Endothelial cell of hepatic sinusoid (primary cell): ENCODE measurements at regions not wholly inside any gene's neighbourhood (a gene's known extent, or its start where the extent isn't known, plus 50 kb on each side); places are given as distances from the start of the nearest gene placed in this dataset.

Experiments
- in situ Hi-C: cut with HindIII; loops from 2 replicates; pipeline ENCODE4 v1.10.0; 2017; ENCODE audit warnings: low sequenced_read_pairs

DNA sequence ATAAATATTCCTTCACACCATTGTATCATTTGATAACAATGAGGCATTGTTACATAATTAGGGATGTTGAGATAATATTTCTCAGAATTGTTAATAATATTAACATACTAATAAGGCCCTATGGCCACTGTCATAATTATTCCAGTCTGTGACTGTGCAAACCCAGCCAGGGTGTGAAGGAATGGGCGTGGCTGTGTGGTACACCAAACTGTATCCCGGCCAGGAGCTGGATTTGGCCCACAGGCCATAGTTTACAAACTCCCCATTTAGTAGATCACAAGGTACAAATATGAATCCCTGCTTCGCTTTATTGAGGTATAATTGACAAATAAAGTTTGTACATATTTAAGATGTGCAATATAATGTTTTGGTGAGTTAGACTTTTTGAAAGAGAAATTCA is 894.7 kb downstream of the C6orf118 start:
- in situ Hi-C loops, result no loop called here

DNA sequence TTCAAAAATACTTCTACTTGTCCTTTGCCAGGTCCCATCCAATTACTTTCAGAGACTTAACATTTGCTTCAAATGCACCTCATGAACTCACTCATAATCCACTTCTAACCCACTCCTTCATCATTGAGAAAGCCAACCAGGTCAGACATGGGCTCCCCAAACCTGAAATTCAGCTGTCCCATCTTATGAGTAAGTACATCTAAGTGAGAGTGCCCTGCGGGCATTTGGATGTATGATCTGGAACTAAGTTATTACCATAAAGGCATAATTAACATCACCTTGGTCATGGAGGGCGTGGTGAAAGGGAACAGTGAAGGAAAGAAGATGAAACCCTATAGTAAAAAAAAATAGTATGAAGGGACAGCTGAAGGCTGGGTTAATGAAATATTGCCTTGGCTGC is 896.8 kb downstream of the C6orf118 start:
- in situ Hi-C loops, result no loop called here

DNA sequence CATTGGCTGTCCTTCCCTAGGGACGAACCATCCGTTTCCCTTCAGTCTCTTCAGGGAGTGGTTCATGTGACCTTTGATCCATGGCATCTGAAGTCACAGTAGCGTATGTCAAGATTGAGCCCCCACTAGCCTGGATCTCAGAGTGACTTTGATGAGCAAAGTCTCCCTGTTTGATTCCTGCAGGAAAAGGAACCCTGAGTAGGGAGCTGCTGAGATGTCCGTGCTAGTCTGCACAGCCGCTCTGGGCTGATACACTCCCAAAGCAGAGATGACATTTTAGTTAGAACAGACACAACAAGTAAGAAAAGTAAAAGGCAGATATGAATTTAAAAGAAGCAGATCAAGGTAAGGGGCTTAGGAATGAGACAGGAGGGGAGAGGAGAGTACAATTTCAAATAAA is 899.4 kb downstream of the C6orf118 start:
- in situ Hi-C loops, result no loop called here

DNA sequence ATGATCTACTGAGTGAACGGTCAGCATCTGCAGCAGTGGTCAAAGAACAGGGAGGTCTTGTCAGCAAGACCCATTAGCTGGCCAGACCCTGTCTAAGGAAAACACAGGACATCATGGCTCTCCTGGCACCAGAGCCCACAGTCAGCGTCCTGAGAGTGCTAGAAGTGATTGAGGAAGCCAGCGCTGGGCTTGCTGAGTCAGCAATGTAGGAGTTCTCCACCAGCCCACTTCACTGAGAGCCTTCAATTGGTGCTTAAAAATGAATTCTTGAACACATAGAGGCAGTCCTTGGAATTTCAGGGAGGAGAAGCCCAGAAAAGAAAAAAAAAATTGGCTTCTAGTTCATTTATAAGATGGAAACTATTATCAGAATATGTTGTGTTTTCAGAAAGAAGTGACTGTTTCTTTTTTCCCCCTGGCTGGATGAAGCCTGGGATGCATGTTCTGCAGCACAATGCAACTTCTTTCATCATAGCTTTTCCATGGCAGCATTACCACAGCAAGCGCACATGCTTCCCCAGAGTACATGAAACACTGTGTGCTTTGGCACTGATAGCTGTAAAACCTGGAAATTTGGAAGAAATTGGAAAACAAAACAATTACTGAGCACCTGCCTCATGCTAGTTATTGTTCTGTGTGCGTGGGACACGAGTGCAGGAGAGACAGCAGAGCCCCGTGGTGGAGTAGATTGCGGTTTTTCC is 899.9 kb downstream of the C6orf118 start:
- in situ Hi-C loops, result no loop called here

DNA sequence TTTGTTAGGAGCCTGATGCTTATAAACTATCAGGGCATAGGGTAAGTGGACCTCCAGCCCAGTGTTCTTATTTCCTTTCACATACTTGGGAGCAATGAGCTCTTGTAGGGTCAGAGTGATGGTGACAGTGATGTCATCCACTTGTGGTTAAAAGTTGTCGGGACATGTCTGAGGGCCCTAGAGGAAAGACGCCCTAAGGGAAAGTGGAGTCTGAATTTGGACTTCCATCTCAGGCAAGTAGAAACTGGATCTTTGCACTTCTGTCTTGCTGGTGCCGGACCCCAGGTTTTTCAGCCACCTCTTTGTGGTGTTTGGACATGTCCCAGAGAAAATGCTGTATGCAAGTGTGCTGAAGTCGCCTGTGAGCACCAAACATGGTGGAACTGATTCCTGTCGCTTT is 900.5 kb downstream of the C6orf118 start:
- in situ Hi-C loops, result no loop called here

DNA sequence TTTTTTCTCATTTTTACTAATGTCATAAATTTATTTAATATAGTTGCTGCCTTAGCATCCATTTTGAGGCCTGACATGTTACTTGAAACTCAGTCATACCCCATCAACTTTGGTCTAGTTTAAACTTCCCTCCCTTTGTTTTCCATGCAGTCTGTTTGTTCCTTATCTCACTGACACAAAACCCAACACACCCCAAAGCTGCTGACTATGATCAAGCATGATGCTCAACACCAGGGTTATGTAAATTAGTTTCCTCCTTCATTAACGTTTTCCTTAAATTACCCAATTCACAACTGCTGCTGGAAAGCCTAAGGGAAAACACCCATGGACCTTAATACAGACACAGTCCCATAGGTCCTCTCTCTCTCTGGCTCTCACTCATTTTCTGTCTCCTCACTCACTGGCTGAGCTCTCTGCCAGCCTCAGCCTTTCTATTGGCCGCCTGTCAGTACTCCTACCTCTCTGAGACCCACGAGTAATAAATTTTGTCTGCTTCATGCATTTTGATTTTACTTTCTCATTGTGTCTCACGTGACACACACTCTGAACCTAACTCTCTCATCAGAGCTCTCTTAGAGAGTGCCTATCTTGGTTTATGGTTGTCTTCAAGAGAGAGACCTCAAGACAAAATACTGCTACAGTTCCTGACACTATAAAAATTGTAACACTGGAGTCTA is 904.5 kb downstream of the C6orf118 start:
- in situ Hi-C loops, result no loop called here

DNA sequence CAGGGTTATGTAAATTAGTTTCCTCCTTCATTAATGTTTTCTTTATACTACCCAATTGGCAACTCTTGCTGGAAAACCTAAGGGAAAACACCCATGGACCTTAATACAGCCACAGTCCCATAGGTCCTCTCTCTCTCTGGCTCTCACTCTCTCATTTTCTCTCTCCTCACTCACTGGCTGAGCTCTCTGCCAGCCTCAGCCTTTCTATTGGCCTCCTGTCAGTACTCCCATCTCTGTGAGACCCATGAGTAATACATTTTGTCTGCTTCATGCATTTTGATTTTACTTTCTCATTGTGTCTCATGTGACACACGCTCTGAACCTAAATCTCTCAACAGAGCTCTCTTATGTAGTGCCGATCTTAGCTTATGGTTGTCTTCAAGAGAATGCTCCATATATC is 907.5 kb downstream of the C6orf118 start:
- in situ Hi-C loops, result no loop called here

DNA sequence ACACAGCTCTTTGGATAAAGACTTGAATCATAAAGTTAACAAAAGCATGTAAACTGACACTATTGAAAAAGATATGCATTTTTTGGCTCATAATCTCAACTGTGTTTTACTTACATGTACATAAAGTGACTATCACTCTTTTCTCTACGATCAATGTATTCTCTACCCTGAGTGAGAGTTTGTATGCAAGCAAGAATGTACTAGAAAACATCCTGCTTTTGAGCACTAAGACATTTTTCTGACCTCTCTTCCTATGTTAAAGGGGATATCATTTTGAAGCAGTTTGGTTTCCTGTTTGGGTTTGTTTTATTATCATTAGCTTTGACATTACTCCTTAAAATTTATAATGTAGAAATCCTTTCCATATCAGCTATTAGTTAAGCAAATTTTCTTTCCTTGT is 910.8 kb downstream of the C6orf118 start:
- in situ Hi-C loops, result no loop called here

DNA sequence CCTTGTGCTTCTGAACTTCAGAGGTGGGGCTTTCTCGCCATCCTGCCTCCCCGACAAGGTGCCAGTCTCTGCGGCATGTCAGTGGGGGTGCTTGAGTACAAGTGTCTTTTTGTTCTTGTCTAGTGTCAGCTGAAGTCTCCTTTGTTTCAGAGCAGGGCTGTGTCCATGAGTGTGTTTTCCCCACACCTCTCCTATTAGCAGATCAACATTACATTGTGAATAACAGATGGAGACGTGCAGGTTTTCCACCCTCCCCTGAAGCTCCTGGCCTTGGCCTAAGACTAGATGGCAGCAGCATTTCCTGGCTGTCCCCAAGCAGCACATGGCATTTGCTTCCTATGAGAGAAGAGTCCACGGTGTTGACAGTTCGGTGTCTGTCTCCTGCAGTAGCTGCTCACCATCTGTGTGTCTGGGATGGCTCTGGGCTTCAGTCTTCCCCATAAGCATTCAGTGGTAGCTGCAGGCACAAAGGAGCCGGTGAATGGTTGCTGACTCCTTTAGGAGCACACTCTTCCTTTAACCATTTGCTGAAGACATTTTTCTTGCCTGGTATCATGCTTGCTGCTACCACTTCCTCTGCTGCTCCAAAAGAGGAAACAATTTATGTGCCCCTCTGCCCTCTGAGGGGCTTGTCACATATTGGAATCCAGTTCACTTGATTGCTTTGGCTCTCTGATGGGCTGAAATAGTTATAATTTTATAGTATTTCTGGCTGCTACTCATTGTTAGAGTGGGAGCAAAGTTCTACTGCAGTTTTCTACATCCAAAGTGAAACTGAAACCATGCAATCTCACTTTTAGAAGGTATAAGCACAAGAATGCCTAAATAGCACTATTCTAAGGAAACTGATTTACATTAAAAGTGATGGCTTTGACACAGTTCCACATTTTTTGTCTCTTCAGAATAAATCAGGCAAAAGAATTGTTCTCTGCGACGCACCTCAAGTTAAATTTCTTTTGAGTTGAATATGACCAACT is 913.0 kb downstream of the C6orf118 start:
- in situ Hi-C loops, result no loop called here

DNA sequence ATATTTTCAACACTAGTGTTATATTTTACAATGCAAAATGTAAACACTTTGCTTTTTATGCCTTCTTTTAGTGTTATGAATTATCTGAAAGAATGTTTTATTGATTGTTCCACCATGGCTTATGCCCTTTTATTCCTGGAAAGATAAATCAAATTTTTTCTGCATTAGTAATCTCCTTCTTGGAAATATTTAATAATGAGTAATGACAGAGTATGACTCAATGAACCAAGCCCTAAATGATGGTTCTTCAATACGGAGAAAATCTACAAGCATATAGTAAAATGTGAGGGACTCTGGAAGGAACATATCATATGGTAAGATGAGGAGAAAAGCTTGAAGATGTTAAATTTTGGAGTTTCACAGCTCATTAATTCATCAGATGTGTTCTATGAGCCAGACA is 929.6 kb downstream of the C6orf118 start:
- in situ Hi-C loops, result loop anchor here (5.0 to 10.0 kb wide), 2 partner anchors 52 to 55 kb away; no protein-coding TSS in a partner anchor

DNA sequence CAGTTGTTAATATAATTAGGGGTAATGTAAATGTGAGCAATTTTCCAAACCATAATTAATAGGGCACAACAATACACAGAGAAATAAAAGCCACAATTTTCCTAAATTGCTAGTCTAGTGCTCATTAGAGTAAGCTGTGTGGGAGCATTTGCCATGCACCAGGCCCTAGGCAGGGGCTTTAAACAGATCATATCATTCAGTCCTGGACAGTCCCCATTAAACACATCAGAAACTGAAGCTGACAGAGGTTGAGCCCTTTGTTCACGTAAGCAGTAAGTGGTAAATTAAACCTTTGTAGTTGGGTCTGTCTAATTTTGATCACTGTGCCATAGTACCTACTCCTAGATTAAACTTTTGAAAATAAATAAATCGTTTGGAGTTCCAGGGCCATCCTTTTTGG is 931.1 kb downstream of the C6orf118 start:
- in situ Hi-C loops, result loop anchor here (5.0 to 10.0 kb wide), 2 partner anchors 51 to 56 kb away; no protein-coding TSS in a partner anchor

DNA sequence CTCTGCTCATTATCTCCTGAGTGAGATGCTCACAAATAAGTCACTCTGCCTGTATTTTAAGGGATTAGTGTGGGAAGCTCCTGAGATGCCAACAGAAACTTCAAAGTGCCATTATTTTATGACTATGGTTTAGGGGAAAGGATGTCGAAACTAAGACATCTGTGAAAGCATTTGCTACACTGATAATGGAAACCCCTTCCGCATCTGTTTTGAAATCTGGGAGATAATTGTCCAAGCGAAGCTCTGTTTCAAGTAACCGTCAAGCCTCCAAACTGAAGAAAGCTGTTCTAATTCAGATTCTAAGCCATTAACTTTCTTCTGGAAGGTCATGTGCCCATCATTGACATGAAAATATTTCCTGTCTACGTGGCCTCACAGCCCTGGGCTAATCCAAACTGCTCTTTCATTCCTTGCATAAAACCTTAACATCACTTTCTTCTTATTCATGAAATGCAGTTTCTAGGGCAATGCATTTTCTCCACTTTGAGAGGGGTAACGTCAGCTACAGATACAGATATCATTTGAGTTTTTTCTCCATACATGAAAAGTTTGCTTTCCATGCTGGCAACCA is 932.0 kb downstream of the C6orf118 start:
- in situ Hi-C loops, result loop anchor here (5.0 to 10.0 kb wide), 2 partner anchors 50 to 57 kb away; no protein-coding TSS in a partner anchor

DNA sequence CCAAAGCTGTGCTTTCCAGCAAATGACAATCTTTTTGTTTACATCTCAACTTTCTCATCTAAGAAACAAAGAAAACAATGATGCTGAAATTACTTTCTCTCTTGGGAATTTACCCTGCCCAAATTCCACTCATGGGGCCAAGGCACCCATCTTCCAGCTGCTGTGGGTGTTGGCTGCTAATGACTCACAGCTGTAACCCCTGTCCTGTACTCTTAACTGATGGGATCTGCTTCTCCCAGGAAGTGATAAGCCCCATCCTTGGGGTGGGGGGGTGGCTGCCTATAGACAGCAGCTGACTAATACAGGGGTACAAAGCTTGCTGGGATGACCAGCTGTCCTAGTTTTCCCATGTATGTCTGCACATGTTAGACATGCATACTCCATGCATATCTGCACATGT is 938.6 kb downstream of the C6orf118 start:
- in situ Hi-C loops, result loop anchor here (10.0 kb wide), 1 partner anchor 64 kb away; no protein-coding TSS in a partner anchor

DNA sequence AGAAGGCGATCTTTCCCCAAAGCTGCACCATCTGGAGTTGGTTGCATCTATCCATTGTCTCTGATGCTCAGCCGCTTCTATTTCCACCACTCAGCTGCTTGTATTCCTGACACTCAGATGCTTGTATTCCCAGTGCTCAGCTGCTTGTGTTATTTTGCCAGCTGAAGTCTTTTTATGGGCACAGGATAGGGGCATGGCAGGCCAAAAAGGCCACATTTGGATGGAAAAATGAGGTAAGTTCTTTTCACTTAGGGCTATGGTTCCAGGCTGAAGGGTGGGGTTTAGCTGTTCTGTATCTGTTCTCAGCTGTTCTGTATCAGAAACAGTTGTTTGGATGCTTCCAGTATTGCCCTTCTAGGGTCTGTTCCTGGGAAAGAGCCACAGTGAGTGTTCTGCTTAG is 944.9 kb downstream of the QKI start:
- in situ Hi-C loops, result no loop called here

DNA sequence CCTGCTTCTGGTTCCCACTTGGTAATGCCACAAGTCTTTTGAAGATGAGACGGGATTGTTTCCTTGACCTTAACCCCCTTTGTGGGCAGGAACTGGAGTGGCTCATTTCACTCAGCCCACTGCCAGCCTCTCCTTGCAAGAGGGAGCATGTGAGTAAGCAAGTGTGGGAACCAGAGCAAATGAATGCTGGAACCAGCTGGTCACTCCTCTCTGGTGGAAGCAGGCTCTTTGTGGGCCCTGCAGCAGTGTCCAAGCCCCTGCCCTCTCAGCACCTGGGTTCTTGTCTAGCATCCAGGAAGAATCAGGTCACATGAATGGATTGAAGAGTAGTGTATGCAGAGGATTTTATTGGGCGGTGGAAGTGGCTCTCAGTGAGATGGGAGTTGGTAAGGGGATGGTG is 944.5 kb downstream of the QKI start:
- in situ Hi-C loops, result no loop called here

DNA sequence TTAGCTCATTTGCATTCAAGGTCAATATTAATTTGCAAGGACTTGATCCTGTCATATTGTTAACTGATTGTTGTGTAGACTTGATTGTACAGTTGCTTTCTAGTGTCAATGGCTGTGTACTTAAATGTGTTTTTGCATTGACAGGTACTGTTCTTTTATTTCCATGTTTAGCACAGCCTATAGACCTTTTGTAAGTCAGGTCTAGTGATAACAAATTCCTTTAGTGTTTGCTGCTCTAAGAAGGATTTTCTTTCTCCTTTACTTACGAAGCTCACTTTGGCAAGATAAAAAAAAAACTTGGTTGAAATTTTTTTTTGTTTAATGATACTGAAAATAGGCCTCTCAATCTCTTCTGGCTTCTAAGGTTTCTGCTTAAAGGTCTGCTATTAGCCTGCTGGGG is 942.3 kb downstream of the QKI start:
- in situ Hi-C loops, result no loop called here

DNA sequence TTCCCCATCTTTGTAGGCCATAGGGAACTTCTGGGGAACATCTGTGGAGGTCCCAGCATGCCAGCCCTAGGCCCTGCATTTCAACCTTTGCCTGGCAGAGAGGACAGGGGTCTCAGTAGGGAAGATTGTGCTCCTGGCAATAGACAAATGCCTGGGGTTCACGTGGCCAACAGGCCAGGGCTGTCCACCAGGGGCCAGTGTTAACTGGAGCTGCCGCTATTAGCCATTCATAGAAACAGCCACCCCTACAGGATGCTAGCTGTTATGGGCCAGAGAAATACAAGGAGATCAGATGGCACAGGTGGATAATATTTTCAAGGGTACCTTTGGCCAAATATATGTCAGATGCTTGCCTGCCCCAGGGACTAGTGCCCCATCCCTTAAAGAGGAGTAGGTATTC is 932.9 kb downstream of the QKI start:
- in situ Hi-C loops, result no loop called here

DNA sequence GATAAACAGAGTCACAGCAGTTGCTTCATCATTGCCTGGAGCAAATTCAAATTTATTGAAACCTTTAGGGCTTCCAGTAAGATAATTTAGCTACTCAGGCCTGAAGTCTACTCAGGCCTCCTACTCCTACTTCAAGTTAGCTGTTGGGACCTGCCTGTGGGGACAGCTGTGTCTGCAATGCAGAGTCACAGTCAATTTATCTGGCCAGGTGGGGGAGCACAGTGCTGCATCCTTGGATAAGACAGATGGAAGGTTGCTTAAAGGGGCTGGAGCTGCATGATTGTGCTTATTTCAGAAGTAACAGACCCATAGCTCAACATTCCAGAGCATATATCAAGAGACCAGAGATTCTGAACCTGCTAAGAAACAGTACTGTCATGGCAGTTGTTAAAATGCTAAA is 932.1 kb downstream of the QKI start:
- in situ Hi-C loops, result no loop called here

DNA sequence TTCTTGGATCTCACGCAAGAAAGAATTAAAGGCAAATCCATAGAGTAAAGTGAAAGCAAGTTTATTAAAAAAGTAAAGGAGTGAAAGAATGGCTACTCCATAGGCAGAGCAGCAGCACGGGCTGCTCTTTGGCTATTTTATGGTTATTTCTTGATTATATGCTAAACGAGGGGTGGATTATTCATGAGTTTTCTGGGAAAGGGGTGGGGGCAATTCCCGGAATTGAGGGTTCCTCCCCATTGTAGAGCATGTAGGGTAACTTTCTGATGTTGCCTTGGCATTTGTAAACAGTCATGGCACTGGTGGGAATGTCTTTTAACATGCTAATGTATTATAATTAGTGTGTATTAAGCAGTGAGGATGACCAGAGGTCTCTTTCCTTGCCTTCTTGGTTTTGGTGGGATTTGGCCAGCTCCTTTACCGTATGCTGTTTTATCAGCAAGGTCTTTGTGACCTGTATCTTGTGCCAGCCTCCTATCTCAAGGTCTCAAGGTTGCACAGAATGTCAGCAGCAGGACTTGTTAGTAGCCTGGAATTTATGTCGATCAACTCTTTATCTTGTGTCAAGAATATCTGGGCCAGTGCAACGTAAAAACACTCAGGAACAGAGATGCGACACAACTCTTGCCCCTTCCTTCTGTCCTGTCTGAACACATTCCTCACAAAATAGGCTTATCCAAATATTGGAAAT is 931.4 kb downstream of the QKI start:
- in situ Hi-C loops, result no loop called here

DNA sequence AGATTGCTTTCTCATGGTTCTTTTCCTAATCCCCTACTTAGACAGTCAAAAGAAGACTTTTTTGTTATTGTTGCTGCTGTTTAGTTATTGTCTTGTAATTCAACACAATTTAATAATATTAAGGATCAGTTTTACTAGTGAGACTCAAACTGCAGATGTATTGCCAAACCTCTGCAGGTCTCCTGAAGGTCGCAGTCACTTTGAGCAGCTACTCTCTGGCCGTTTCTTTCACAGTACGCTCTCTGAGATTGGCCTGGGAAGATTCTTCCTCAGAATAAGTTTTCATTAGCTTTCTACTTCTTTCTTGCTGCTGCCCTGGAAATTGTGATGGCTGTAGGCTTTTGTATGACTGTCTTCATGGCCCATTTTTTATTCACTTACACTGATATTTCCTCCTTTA is 930.8 kb downstream of the QKI start:
- in situ Hi-C loops, result no loop called here
